Psoas muscle (tissue), 7 donors: ENCODE measurements at regions not wholly inside any gene's neighbourhood (a gene's known extent, or its start where the extent isn't known, plus 50 kb on each side); places are given as distances from the start of the nearest gene placed in this dataset.

Experiments
- ATAC-seq, 4 donors: fragments of 200-7000 bp; cut with Tn5 transposase; one replicate each; pipeline ENCODE4 v1.9.1; 2020; ENCODE audit warnings: moderate library complexity in 3 of 4, mild to moderate bottlenecking in 2 of 4
- DNase-seq, 2 donors: peaks; one replicate each; pipeline ENCODE4 v3.0.0-alpha.2; 2020
- H3K27ac ChIP-seq: fragments of 200-600 bp; one replicate; pipeline ENCODE4 v1.8.0; 2022
- H3K27me3 ChIP-seq, 3 donors: fragments of 200-600 bp in 1 of 3; one replicate each; pipeline versions ENCODE4 v1.6.1 to v1.8.0; 2013 to 2022; ENCODE audit warnings: low read length in 2 of 3, mild to moderate bottlenecking in 2 of 3, moderate library complexity in 1 of 3; ENCODE audit not compliant: insufficient read depth in 3 of 3
- H3K36me3 ChIP-seq, 2 donors: fragments of 200-600 bp in 1 of 2; one replicate each; pipeline versions ENCODE4 v1.6.1 to v1.8.0; 2013 to 2022; ENCODE audit warnings: low read depth in 1 of 2, mild to moderate bottlenecking in 1 of 2, moderate library complexity in 1 of 2; ENCODE audit not compliant: insufficient read depth in 1 of 2
- H3K4me1 ChIP-seq: fragments of 200-600 bp; one replicate; pipeline ENCODE4 v1.8.0; 2022
- H3K4me3 ChIP-seq: fragments of 200-600 bp; one replicate; pipeline ENCODE4 v1.8.0; 2022; ENCODE audit warnings: mild to moderate bottlenecking
- H3K9me3 ChIP-seq: fragments of 200-600 bp; one replicate; pipeline ENCODE4 v1.8.0; 2022
- WGBS, 3 donors: extraction: QIAGEN DNeasy Blood & Tissue Kit; methylation state at CpG; one replicate each; pipeline versions ENCODE4 v1.1.6 to v1.1.7; 2013; 5-methylcytosine and 5-hydroxymethylcytosine counted together
- intact Hi-C, 2 donors: fragments of 100-400 bp; cut with DNase I; formaldehyde crosslinking; loops; one replicate each; pipeline versions ENCODE4 v1.11.0 to v1.14.2; 2022
- TF ChIP-seq, protein P1 (sequence below): fragments of 200-600 bp; IDR thresholded peaks from one replicate; pipeline ENCODE4 v1.8.0; 2022; ENCODE audit warnings: antibody characterized with exemption
- donor health status: healthy with polysubstance abuse.
- donor health status: DM: no; HTN: no; CAD: no; lungs with moderate emphysema.
- donor health status: Bipolar disorder and iron deficiency.
- donor health status: healthy.
- donor health status: DM: yes; HTN: yes; CAD: no.
- donor health status: DM: no; HTN: no; CAD: no.
- donor health status: DM: yes; HTN: yes; CAD: no.

DNA sequence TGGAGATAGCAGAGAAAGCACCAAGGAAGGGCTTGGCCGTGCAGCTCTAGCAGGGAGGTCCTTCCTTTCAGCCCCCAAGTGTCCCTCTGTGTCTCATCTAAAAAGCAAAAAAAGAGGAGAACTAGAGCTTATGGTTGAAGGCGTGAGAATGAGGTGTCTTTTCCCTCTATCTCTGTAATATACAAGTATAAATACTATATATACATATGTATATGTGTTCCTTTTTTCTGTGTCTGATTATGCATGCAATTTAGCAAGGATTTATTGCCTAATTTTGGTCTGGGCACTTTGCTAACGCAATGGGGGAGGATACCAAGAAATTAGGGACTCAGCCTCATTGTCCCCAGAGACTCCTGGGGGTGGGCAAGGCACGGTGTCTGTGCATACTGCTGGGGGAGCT lies 90.2 kb upstream of the CCL2 start:
- H3K36me3 ChIP-seq: no peaks in the 10 kb centered on the region
- no peak overlapping the region for H3K4me3 ChIP-seq
- no peak for ATAC-seq
- intact Hi-C loops: loop anchor here in 1 of 2 donors (5.0 kb wide), 1 partner anchor 238 kb away; no protein-coding TSS in a partner anchor
- peaks cover 12% of the 10 kb centered on the region for H3K4me1 ChIP-seq
- no peaks in the 10 kb centered on the region for H3K27me3 ChIP-seq
- no peaks in the 10 kb centered on the region for H3K9me3 ChIP-seq
- no peak for DNase-seq
- TF ChIP-seq, protein P1, sequence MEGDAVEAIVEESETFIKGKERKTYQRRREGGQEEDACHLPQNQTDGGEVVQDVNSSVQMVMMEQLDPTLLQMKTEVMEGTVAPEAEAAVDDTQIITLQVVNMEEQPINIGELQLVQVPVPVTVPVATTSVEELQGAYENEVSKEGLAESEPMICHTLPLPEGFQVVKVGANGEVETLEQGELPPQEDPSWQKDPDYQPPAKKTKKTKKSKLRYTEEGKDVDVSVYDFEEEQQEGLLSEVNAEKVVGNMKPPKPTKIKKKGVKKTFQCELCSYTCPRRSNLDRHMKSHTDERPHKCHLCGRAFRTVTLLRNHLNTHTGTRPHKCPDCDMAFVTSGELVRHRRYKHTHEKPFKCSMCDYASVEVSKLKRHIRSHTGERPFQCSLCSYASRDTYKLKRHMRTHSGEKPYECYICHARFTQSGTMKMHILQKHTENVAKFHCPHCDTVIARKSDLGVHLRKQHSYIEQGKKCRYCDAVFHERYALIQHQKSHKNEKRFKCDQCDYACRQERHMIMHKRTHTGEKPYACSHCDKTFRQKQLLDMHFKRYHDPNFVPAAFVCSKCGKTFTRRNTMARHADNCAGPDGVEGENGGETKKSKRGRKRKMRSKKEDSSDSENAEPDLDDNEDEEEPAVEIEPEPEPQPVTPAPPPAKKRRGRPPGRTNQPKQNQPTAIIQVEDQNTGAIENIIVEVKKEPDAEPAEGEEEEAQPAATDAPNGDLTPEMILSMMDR: no peak
- no peak overlapping the region for H3K27ac ChIP-seq
- WGBS, 3 donors: 59 to 66% (median 64%) methylated on average over 4 of the region's 4 CpGs

DNA sequence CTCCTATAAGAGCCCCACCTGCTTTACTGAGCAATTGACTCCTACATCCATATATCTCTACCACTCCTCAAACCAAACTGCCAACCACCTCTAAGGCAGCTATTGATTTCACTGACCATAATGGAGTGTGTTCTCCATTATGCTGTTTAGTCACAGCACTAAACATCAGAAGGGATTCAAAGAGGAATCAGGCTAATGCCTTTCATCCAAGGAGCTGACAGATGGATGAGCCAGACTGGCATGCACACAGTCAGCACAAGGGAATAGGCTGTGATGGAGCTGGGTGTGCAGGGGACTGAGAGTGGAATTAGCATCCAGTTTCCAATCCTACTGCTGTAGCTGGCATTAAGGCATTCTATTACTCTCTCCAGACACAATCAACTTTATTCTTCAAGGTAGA lies 88.7 kb upstream of the CCL2 start:
- no peak for DNase-seq
- intact Hi-C loops: no loop called here
- Histone ChIP-seq H3K4me3 (no peak overlapping the region), H3K4me1 (peaks cover 12% of the 10 kb centered on the region), H3K36me3 (no peaks in the 10 kb centered on the region), H3K27ac (no peak overlapping the region), H3K9me3 (no peaks in the 10 kb centered on the region), H3K27me3 (no peaks in the 10 kb centered on the region)
- TF ChIP-seq, protein P1: no peak
- ATAC-seq: no peak

DNA sequence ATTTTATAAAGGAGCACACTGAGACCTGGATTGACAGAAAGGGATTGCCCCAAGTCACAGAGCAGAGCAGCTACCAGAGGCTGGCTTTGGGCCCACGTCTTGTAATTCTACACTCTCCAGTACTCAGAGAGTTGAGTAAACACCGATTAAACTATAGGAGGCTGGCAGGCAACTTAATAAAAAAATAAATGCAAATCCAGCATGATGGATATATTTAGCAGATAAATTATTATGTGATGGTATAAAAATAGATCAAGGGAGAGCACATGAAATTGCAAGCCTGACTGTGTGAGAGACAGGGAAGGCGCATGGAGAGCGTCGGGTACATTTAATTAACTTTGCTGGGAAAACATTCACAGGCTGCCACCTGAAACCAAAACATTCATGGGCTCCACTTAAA lies 87.7 kb upstream of the CCL2 start:
- Histone ChIP-seq H3K9me3 (no peaks in the 10 kb centered on the region), H3K27ac (peak overlapping the region; percentile 38), H3K4me3 (no peak overlapping the region), H3K36me3 (no peaks in the 10 kb centered on the region), H3K27me3 (no peaks in the 10 kb centered on the region), H3K4me1 (peaks cover 12% of the 10 kb centered on the region)
- 17 to 27% (median 20%) methylated on average over 5 of the region's 5 CpGs for WGBS, 3 donors
- DNase-seq (no peak), ATAC-seq (peak; percentile 64 to 88 (median 83))
- intact Hi-C loops: no loop called here
- TF ChIP-seq, protein P1: no peak

DNA sequence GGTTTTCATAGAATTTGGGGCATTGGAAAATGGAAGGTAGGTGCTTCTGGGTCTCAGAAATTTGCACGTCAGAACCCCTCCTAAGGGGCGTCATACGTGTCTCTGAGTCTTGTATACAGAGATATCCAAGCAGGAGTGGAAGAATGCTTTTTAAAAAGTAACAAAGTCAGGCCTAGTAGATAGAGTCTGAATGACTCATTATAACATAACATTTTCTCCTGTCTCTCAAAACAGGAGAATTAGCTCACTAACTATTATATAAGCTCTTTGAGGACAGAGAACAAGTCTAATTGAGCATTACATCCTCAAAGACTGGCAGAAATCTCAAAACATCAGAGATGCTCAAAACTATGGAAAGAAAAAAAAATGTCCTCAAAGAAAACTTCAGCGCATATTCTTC lies 86.1 kb upstream of the CCL2 start:
- H3K27ac ChIP-seq: no peak overlapping the region
- TF ChIP-seq, protein P1: no peak
- peaks cover 12% of the 10 kb centered on the region for H3K4me1 ChIP-seq
- no peaks in the 10 kb centered on the region for H3K27me3 ChIP-seq
- 90 to 96% (median 90%) methylated on average over 4 of the region's 4 CpGs for WGBS, 3 donors
- no peaks in the 10 kb centered on the region for H3K36me3 ChIP-seq
- DNase-seq: no peak
- H3K9me3 ChIP-seq: no peaks in the 10 kb centered on the region
- H3K4me3 ChIP-seq: no peak overlapping the region
- ATAC-seq: no peak
- intact Hi-C loops: no loop called here

DNA sequence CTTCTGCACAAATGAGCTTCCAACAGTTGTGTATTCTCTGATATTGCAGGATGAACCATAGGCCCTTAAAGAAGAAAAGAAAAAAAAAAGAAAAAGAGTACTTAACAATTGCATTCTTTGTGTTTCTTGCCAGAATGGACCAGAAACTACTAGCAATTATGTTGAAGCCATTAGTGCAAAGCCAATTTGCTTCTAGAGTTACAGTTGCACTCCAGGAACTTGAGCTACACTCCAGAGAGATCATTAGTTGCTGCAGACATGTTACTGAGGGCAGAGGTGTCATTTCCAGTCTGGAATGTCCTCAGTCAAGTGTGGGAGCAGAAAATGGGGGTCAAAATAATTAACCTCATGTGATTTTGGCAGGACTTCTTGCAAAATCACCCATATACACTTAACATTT lies 85.6 kb upstream of the CCL2 start:
- intact Hi-C loops: no loop called here
- TF ChIP-seq, protein P1: no peak
- peaks cover 12% of the 10 kb centered on the region for H3K4me1 ChIP-seq
- H3K36me3 ChIP-seq: no peaks in the 10 kb centered on the region
- H3K4me3 ChIP-seq: no peak overlapping the region
- no peaks in the 10 kb centered on the region for H3K27me3 ChIP-seq
- H3K27ac ChIP-seq: no peak overlapping the region
- no peak for ATAC-seq
- no peak for DNase-seq
- H3K9me3 ChIP-seq: no peaks in the 10 kb centered on the region
